T-cell (primary cell): ENCODE measurements at regions not wholly inside any gene's neighbourhood (a gene's known extent, or its start where the extent isn't known, plus 50 kb on each side); places are given as distances from the start of the nearest gene placed in this dataset.

Experiments used
- ATAC-seq, 4 experiments: fragments of 200-7000 bp in 3 of 4; fragments of 150-1000 bp in 1 of 4; cut with Tn5 transposase; replicated peaks in 1 of 4; 1 replicate in 3 of 4; 2 replicates in 1 of 4; pipeline ENCODE4 v1.10.0; 2021; ENCODE audit warnings: moderate library complexity in 3 of 4, mild to moderate bottlenecking in 2 of 4, moderate number of reproducible peaks in 1 of 4
- CTCF ChIA-PET, 2 donors: fragments of 300-600 bp; sonication (Branson Sonifier 250); formaldehyde crosslinking; loops; one replicate each; lab custom pipeline; 2022; ENCODE audit warnings: antibody characterized with exemption in 2 of 2; lab: Charles Lee
- POLR2A ChIA-PET, 2 donors: fragments of 300-600 bp; sonication (Branson Sonifier 250); formaldehyde crosslinking; loops; one replicate each; lab custom pipeline; 2022; ENCODE audit warnings: antibody characterized with exemption in 2 of 2; lab: Charles Lee
- DNase-seq, 35 experiments: peaks; one replicate each; pipeline versions ENCODE4 v3.0.0 to v3.0.0-alpha.2; 2013 to 2023
- H3K27ac ChIP-seq: one replicate; pipeline ENCODE4 v1.5.1; 2013; ENCODE audit warnings: low read length
- H3K27me3 ChIP-seq, 2 experiments: replicated peaks in 1 of 2; 1 replicate in 1 of 2; 2 replicates in 1 of 2; pipeline versions ENCODE4 v1.6.1 to v1.7.0; 2013; ENCODE audit warnings: low read length in 1 of 2, mixed read lengths in 1 of 2; ENCODE audit not compliant: control insufficient read depth in 2 of 2, insufficient read depth in 2 of 2; ENCODE audit errors: extremely low read depth in 1 of 2
- H3K36me3 ChIP-seq, 2 donors: 1 replicate in 1 of 2; 2 replicates in 1 of 2; pipeline versions ENCODE4 v1.6.1 to v1.7.0; 2013; ENCODE audit warnings: low read length in 1 of 2; ENCODE audit not compliant: control insufficient read depth in 2 of 2, insufficient read depth in 1 of 2; ENCODE audit errors: extremely low read depth in 1 of 2
- H3K4me1 ChIP-seq, 2 experiments: 1 replicate in 1 of 2; 2 replicates in 1 of 2; pipeline versions ENCODE4 v1.6.1 to v1.7.0; 2013; ENCODE audit warnings: low read length in 2 of 2, mixed read lengths in 1 of 2; ENCODE audit not compliant: insufficient read depth in 2 of 2, control insufficient read depth in 1 of 2; ENCODE audit errors: extremely low read depth in 1 of 2
- H3K4me3 ChIP-seq, 2 donors: 1 replicate in 1 of 2; 2 replicates in 1 of 2; pipeline versions ENCODE4 v1.5.1 to v1.7.0; 2013; ENCODE audit warnings: mild to moderate bottlenecking in 2 of 2, low read length in 1 of 2, moderate library complexity in 1 of 2; ENCODE audit not compliant: control insufficient read depth in 1 of 2; ENCODE audit errors: extremely low read depth in 1 of 2
- H3K9me3 ChIP-seq: 2 replicates; pipeline ENCODE4 v1.7.0; 2013
- H3K27ac Mint-ChIP-seq, 2 donors: one replicate each; pipeline ENCODE4 v1.8.0; 2020 to 2021; ENCODE audit warnings: mild to moderate bottlenecking in 2 of 2, mixed read lengths in 2 of 2
- H3K27me3 Mint-ChIP-seq, 2 donors: one replicate each; pipeline ENCODE4 v1.8.0; 2021 to 2022; ENCODE audit warnings: mixed read lengths in 2 of 2
- H3K36me3 Mint-ChIP-seq: one replicate; pipeline ENCODE4 v1.8.0; 2021; ENCODE audit warnings: mixed read lengths
- H3K4me1 Mint-ChIP-seq, 3 donors: one replicate each; pipeline ENCODE4 v1.8.0; 2020 to 2022; ENCODE audit warnings: mixed read lengths in 3 of 3, mild to moderate bottlenecking in 1 of 3
- H3K4me3 Mint-ChIP-seq, 3 donors: one replicate each; pipeline ENCODE4 v1.8.0; 2020 to 2022; ENCODE audit warnings: mild to moderate bottlenecking in 3 of 3, mixed read lengths in 3 of 3, moderate library complexity in 3 of 3
- H3K9me3 Mint-ChIP-seq, 3 donors: one replicate each; pipeline ENCODE4 v1.8.0; 2020 to 2022; ENCODE audit warnings: mixed read lengths in 3 of 3
- WGBS: methylation state at CpG from one replicate; pipeline ENCODE4 v1.1.5; 2013; ENCODE audit warnings: missing lambda C conversion rate; ENCODE audit not compliant: insufficient coverage; 5-methylcytosine and 5-hydroxymethylcytosine counted together

DNA sequence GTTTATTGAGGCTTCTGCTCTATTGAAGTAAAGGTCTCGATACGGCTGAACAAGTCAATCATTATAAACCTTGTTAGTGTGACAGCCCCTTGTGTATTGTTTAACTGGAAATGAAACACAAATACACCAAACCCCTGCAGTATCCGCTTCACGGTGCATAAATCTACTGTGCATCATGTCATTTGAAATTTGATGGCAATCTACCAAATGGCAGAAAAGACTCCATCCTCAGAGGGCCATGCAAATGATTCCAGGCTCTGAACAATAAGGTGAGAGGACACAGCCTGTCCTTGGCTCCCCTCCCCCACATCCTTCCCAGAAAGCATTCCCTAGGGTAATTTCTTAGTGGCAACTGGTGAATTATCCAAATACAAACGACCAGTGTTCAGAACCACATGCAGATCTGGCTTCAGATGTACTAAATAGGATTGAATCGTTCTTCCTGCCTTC lies 80.6 kb downstream of the ADCYAP1 start:
- Histone ChIP-seq H3K36me3 (no peaks in the 10 kb centered on the region), H3K4me3 (no peak overlapping the region), H3K9me3 (no peaks in the 10 kb centered on the region), H3K27ac (no peak overlapping the region), H3K4me1 (no peaks in the 10 kb centered on the region), H3K27me3 (no peaks in the 10 kb centered on the region)
- 0% methylated on average over 1 of the region's 6 CpGs for WGBS
- Mint-ChIP-seq H3K36me3 (no peaks in the 10 kb centered on the region), H3K4me1 (no peaks in the 10 kb centered on the region), H3K9me3 (no peaks in the 10 kb centered on the region), H3K27ac (no peak overlapping the region), H3K27me3 (peaks cover 2 to 6% of the 10 kb centered on the region in 2 donors), H3K4me3 (no peak overlapping the region)
- ATAC-seq, result no peak
- CTCF ChIA-PET, result no interaction called here
- POLR2A ChIA-PET, result no interaction called here
- DNase-seq, result no peak

DNA sequence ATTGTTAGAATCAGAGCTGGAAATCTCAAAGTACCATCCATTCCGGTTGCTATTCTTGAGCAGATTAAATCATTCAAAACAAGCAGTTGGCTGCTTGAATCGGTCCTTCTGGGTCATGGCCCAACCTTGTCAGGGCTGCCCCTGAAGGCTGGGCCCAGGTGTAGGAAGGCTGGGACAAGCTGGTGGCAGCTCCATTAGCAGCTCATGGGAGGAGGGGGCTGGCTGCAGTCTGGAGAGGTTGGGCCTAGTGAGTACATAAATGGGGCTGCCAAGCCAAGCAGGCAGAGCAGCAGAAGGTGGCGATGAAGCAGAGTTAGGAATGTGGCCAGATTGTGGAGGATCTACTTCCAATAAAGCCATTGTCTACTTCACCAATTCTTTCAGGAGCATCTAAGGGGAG lies 81.4 kb downstream of the ADCYAP1 start:
- CTCF ChIA-PET, result no interaction called here
- Histone ChIP-seq H3K36me3 (no peaks in the 10 kb centered on the region), H3K27ac (no peak overlapping the region), H3K4me3 (no peak overlapping the region), H3K9me3 (no peaks in the 10 kb centered on the region), H3K4me1 (no peaks in the 10 kb centered on the region), H3K27me3 (no peaks in the 10 kb centered on the region)
- Mint-ChIP-seq H3K4me3 (no peak overlapping the region), H3K4me1 (no peaks in the 10 kb centered on the region), H3K36me3 (no peaks in the 10 kb centered on the region), H3K9me3 (no peaks in the 10 kb centered on the region), H3K27ac (no peak overlapping the region), H3K27me3 (peaks cover 6 to 8% of the 10 kb centered on the region in 2 donors)
- ATAC-seq (no peak), DNase-seq (no peak)
- POLR2A ChIA-PET, result no interaction called here
- WGBS, result 94% methylated on average over 2 of the region's 3 CpGs

DNA sequence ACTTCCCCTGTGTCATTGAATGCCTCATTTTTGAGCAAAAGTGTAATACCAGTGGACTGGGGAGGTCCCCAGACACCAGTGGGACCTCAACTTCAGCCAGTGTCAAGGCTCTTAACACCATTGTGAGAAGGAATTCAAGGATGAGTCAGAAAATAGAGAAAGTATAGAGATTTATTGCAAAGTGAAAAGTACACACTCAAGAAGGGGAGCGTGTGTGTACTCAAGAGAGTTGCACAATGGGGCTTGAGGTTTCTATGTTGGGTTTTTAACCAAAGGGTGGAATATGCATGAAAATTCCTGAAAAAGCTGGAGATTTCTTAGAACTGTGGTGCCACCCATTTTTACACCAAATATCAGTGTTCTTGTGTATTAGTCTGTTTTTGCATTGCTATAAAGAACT lies 81.9 kb downstream of the ADCYAP1 start:
- H3K36me3 ChIP-seq, result no peaks in the 10 kb centered on the region
- no peak for ATAC-seq
- DNase-seq, result no peak
- H3K36me3 Mint-ChIP-seq, result no peaks in the 10 kb centered on the region
- H3K9me3 Mint-ChIP-seq, result no peaks in the 10 kb centered on the region
- H3K4me1 ChIP-seq, result no peaks in the 10 kb centered on the region
- H3K4me3 Mint-ChIP-seq, result no peak overlapping the region
- no peaks in the 10 kb centered on the region for H3K9me3 ChIP-seq
- H3K27ac Mint-ChIP-seq, result no peak overlapping the region
- peaks cover 9 to 11% of the 10 kb centered on the region in 2 donors for H3K27me3 Mint-ChIP-seq
- CTCF ChIA-PET, result no interaction called here
- WGBS, result no CpG with 5 or more reads among the region's 1 CpG
- H3K27ac ChIP-seq, result no peak overlapping the region
- POLR2A ChIA-PET, result no interaction called here
- H3K4me1 Mint-ChIP-seq, result no peaks in the 10 kb centered on the region
- no peaks in the 10 kb centered on the region for H3K27me3 ChIP-seq
- H3K4me3 ChIP-seq, result no peak overlapping the region

DNA sequence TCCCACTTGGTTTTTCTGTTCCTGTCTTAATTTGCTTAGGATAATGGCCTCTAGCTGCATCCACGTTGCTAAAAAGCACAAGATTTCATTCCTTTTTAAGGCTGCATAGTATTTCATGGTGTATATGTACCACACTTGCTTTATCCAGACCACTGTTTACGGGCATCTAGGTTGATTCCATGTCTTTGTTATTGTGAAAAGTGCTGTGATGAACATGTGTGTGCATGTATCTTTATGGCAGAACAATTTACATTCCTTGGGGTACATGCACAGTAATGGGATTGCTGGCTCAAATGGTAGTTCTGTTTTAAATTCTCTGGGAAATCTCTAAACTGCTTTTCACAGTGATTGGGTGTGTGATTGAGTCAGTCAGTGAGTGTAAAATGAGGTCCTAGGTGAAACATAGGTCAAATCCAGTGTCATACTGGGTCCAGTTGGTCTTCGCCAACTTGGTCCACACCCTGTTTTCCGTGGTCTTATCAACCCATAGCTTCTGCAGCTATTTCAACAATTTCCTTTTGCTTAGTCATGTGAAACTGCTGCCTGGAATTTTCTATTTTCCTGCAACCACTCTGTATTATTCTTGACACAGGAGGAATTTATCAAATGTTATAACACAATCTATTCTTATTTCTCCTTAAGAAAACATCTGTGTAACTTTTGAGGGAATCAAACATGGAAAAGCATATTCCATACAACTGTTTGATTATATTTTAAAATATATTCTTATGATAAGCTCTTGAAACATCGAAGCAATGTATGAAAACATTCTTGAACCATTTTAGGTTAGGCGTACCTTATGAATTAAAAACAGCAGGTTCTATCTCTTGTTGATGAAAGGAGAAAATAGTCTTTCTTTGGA lies 82.9 kb downstream of the ADCYAP1 start:
- Mint-ChIP-seq H3K27ac (no peak overlapping the region), H3K9me3 (no peaks in the 10 kb centered on the region), H3K27me3 (peaks cover 10 to 13% of the 10 kb centered on the region in 2 donors), H3K4me1 (no peaks in the 10 kb centered on the region), H3K4me3 (no peak overlapping the region), H3K36me3 (no peaks in the 10 kb centered on the region)
- ATAC-seq, result no peak
- Histone ChIP-seq H3K4me1 (no peaks in the 10 kb centered on the region), H3K27me3 (no peaks in the 10 kb centered on the region), H3K9me3 (no peaks in the 10 kb centered on the region), H3K4me3 (no peak overlapping the region), H3K36me3 (no peaks in the 10 kb centered on the region), H3K27ac (no peak overlapping the region)
- ChIA-PET POLR2A (no interaction called here), CTCF (no interaction called here)
- no peak for DNase-seq
- WGBS, result 100% methylated on average over 1 of the region's 6 CpGs

DNA sequence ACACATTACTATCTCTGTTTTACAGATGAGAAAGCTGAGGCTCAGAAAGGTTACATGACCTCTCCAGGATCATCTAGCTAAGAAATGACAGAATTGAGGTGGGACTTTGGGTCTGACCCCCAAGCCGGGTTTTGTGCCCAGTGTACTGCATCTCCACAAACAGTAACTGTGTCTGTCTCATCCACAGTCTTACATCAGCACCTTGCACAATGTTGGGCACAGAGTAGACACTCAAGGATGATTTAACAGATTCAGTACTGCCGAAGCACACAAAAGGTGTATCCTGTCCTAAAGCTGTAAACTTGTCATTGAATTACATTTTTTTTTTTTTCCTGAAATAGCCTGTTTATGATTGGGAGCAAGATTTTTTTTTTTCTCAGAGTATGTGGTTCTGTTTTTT lies 84.8 kb downstream of the ADCYAP1 start:
- Mint-ChIP-seq H3K4me3 (no peak overlapping the region), H3K27me3 (peaks cover 10 to 15% of the 10 kb centered on the region in 2 donors), H3K36me3 (no peaks in the 10 kb centered on the region), H3K9me3 (peaks cover 0 to 2% (median 1%) of the 10 kb centered on the region in 3 donors), H3K4me1 (no peaks in the 10 kb centered on the region), H3K27ac (no peak overlapping the region)
- no peak for DNase-seq
- CTCF ChIA-PET, result no interaction called here
- Histone ChIP-seq H3K27ac (no peak overlapping the region), H3K9me3 (no peaks in the 10 kb centered on the region), H3K4me1 (no peaks in the 10 kb centered on the region), H3K27me3 (no peaks in the 10 kb centered on the region), H3K36me3 (no peaks in the 10 kb centered on the region), H3K4me3 (no peak overlapping the region)
- ATAC-seq, result no peak
- 37% methylated on average over 2 of the region's 2 CpGs for WGBS
- POLR2A ChIA-PET, result no interaction called here

DNA sequence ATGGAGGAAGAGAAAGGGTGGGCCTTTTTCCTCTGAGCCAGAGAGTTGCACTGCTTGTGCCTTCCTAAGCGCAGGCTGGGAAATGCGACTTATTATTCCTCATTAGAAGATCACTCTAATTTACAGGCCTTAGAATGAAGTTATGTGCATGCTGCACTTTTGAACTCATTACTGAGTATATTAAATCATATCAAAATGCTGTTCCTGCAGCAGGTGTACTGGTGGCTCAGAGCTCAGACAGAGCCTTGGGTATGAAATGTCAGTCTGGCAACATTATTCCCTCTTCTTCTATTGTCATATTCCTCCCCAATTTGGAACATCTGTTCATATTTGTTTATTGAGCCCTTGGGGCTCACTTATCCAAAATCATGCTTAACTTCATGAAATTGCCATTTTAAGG lies 85.5 kb downstream of the ADCYAP1 start:
- Histone ChIP-seq H3K4me1 (no peaks in the 10 kb centered on the region), H3K36me3 (no peaks in the 10 kb centered on the region), H3K27me3 (no peaks in the 10 kb centered on the region), H3K27ac (no peak overlapping the region), H3K4me3 (no peak overlapping the region), H3K9me3 (no peaks in the 10 kb centered on the region)
- DNase-seq, result no peak
- WGBS, result no CpG with 5 or more reads among the region's 2 CpGs
- Mint-ChIP-seq H3K9me3 (peaks cover 3 to 5% (median 4%) of the 10 kb centered on the region in 3 donors), H3K27me3 (peaks cover 10 to 18% of the 10 kb centered on the region in 2 donors), H3K36me3 (no peaks in the 10 kb centered on the region), H3K4me1 (no peaks in the 10 kb centered on the region), H3K27ac (no peak overlapping the region), H3K4me3 (no peak overlapping the region)
- ChIA-PET POLR2A (no interaction called here), CTCF (no interaction called here)
- ATAC-seq, result no peak
